K562 (cell line): ENCODE measurements at regions not wholly inside any gene's neighbourhood (a gene's known extent, or its start where the extent isn't known, plus 50 kb on each side); places are given as distances from the start of the nearest gene placed in this dataset.

Source experiments
- ATAC-seq: fragments of 200-7000 bp; cut with Tn5 transposase; 3 replicates; pipeline ENCODE4 v1.9.1; 2020; ENCODE audit warnings: moderate library complexity
- BruUV-seq: library from RNA; stranded (reverse); fragments of 400-500 nt; replicated peaks from 2 replicates; lab custom pipeline; 2021; lab: Mats Ljungman, UMichigan
- CTCF ChIA-PET: fragments of 300-600 bp; formaldehyde crosslinking; extraction: SDS; loops from one replicate; lab custom pipeline; 2021; ENCODE audit warnings: low intra/inter-chr PET ratio; lab: Yijun Ruan, JAX
- POLR2A ChIA-PET: fragments of 300-600, 350-650 bp; sonication (Branson Sonifier 250); formaldehyde crosslinking; extraction: SDS; loops from one replicate; lab custom pipeline; 2021; ENCODE audit warnings: antibody characterized with exemption, inconsistent platforms; lab: Yijun Ruan, JAX
- DNase-seq, 4 experiments: peaks; one replicate each; pipeline versions ENCODE4 v3.0.0 to v3.0.0-alpha.2; 2011 to 2018; ENCODE audit warnings: low spot score in 3 of 4, mixed read lengths in 3 of 4; ENCODE audit errors: extremely low read depth in 1 of 4
- FAIRE-seq: peaks from 2 replicates; lab custom pipeline; 2011; peaks lifted over from hg19 to GRCh38; lab: Jason Lieb, UNC
- H2AFZ ChIP-seq: 2 replicates; pipeline ENCODE4 v1.6.0; 2011; ENCODE audit warnings: low read depth, low read length, control low read depth, inconsistent platforms
- H3K27ac ChIP-seq: fragments of 200-600 bp; 3 replicates; pipeline ENCODE4 v1.8.0; 2011; ENCODE audit warnings: low read depth, mild to moderate bottlenecking, control low read depth, inconsistent platforms, low read length, moderate library complexity, mixed read lengths; ENCODE audit errors: extremely low read depth
- H3K27me3 ChIP-seq, 2 experiments: fragments of 300-600 bp in 1 of 2; 2 replicates in 1 of 2; 3 replicates in 1 of 2; pipeline versions ENCODE4 v1.6.0 to v1.8.0; 2011; ENCODE audit warnings: inconsistent platforms in 2 of 2, low read length in 2 of 2, mild to moderate bottlenecking in 1 of 2, mixed read lengths in 1 of 2, moderate library complexity in 1 of 2; ENCODE audit not compliant: control insufficient read depth in 2 of 2, insufficient read depth in 2 of 2
- H3K36me3 ChIP-seq: fragments of 300-600 bp; 3 replicates; pipeline ENCODE4 v1.8.0; 2011; ENCODE audit warnings: mild to moderate bottlenecking, low read length, inconsistent platforms; ENCODE audit not compliant: control insufficient read depth, insufficient read depth
- H3K4me1 ChIP-seq, 2 experiments: fragments of 200-600 bp in 1 of 2; replicated peaks in 1 of 2; 2 replicates in 1 of 2; 3 replicates in 1 of 2; pipeline versions ENCODE4 v1.5.1 to v1.8.0; 2011; ENCODE audit warnings: inconsistent platforms in 2 of 2, low read length in 2 of 2, mild to moderate bottlenecking in 1 of 2, mixed read lengths in 1 of 2, moderate library complexity in 1 of 2; ENCODE audit not compliant: control insufficient read depth in 2 of 2, insufficient read depth in 2 of 2
- H3K4me2 ChIP-seq: 2 replicates; pipeline ENCODE4 v1.6.1; 2011; ENCODE audit warnings: low read length, control low read depth, inconsistent platforms, mixed read lengths; ENCODE audit not compliant: insufficient read depth
- H3K4me3 ChIP-seq: fragments of 200-600 bp; sonication (generic), shearing (Covaris generic); 2 replicates; pipeline ENCODE4 v1.5.1; 2016; ENCODE audit warnings: control low read depth, inconsistent platforms
- H3K79me2 ChIP-seq: fragments of 200-600 bp; 3 replicates; pipeline ENCODE4 v1.8.0; 2011; ENCODE audit warnings: low read length, inconsistent platforms; ENCODE audit not compliant: control insufficient read depth, insufficient read depth
- H3K9ac ChIP-seq, 2 experiments: 2 replicates each; pipeline versions ENCODE4 v1.6.0 to v1.6.1; 2011; ENCODE audit warnings: low read depth in 2 of 2, low read length in 2 of 2, control low read depth in 1 of 2, inconsistent platforms in 1 of 2, mild to moderate bottlenecking in 1 of 2, mixed read lengths in 1 of 2; ENCODE audit not compliant: insufficient read depth in 1 of 2
- H3K9me1 ChIP-seq: one replicate; pipeline ENCODE4 v1.6.0; 2011; ENCODE audit warnings: inconsistent platforms, mild to moderate bottlenecking, low read length, moderate library complexity; ENCODE audit not compliant: control insufficient read depth, insufficient read depth
- H3K9me3 ChIP-seq: replicated peaks from 2 replicates; pipeline ENCODE4 v1.5.1; 2011; ENCODE audit warnings: low read depth, low read length, inconsistent platforms; ENCODE audit not compliant: control insufficient read depth, insufficient read depth
- H4K20me1 ChIP-seq: replicated peaks from 2 replicates; pipeline ENCODE4 v1.6.1; 2011; ENCODE audit warnings: low read length, inconsistent platforms, mixed read lengths; ENCODE audit not compliant: control insufficient read depth, insufficient read depth
- RBM39 ChIP-seq: fragments of 200-400 bp; formaldehyde crosslinking; optimal IDR thresholded peaks from 2 replicates; pipeline ENCODE3; 2018; ENCODE audit warnings: low read depth, low read length
- TCF15 ChIP-seq: fragments of 250-450 bp; sonication (Bioruptor Pico); IDR thresholded peaks from 2 replicates; pipeline ENCODE4 v1.8.0; 2022; ENCODE audit warnings: moderate library complexity, mild to moderate bottlenecking, inconsistent platforms
- ZNF197 ChIP-seq: fragments of 200-800 bp; sonication (Bioruptor generic); IDR thresholded peaks from 2 replicates; pipeline ENCODE4 v1.6.1; 2016; ENCODE audit warnings: low read depth, missing genetic modification characterization, missing compliant biosample characterization
- ZNF347 ChIP-seq: fragments of 450-650 bp; formaldehyde crosslinking; IDR thresholded peaks from 2 replicates; pipeline ENCODE4 v1.4.0; 2020; ENCODE audit warnings: low read depth, mild to moderate bottlenecking, moderate library complexity
- WGBS: fragments of 100-300 bp; shearing (Covaris generic); methylation state at CpG from one replicate; pipeline ENCODE4 v1.1.6; 2016; ENCODE audit warnings: low coverage, mixed read lengths; ENCODE audit not compliant: insufficient coverage; ENCODE audit errors: missing lambda C conversion rate; 5-methylcytosine and 5-hydroxymethylcytosine counted together
- in situ Hi-C: fragments of 300-500 bp; cut with MboI; formaldehyde crosslinking; loops from 4 replicates; pipeline ENCODE4 v1.15.0; 2018; ENCODE audit warnings: inconsistent platforms, mixed read lengths
- intact Hi-C: fragments of 100-400 bp; cut with micrococcal nuclease; formaldehyde crosslinking; loops from 2 replicates; pipeline ENCODE4 v1.14.2; 2022

GRCh38 chr9:87112656-87113055, 165.3 kb upstream of the GAS1 start:
- H2AFZ ChIP-seq, result no peak overlapping the region
- 2% methylated on average over 5 of the region's 5 CpGs for WGBS
- TF ChIP-seq ZNF347 (CRISPR knock-in tag), result no peak
- TF ChIP-seq TCF15, result no peak
- H3K9me3 ChIP-seq, result no peaks in the 10 kb centered on the region
- FAIRE-seq (no peak), ATAC-seq (no peak), DNase-seq (no peak)
- H3K27ac ChIP-seq, result no peak overlapping the region
- H3K36me3 ChIP-seq, result no peaks in the 10 kb centered on the region
- H3K9me1 ChIP-seq, result no peaks in the 10 kb centered on the region
- H3K4me2 ChIP-seq, result no peak overlapping the region
- ChIA-PET CTCF (no interaction called here), POLR2A (no interaction called here)
- H3K9ac ChIP-seq, result no peak overlapping the region
- intact Hi-C loops (no loop called here), in situ Hi-C loops (no loop called here)
- no TSS peak for BruUV-seq
- H4K20me1 ChIP-seq, result no peaks in the 10 kb centered on the region
- H3K27me3 ChIP-seq, result no peaks in the 10 kb centered on the region
- H3K4me1 ChIP-seq, result no peaks in the 10 kb centered on the region
- H3K4me3 ChIP-seq, result no peak overlapping the region
- H3K79me2 ChIP-seq, result no peaks in the 10 kb centered on the region

- WGBS, result 0% methylated on average over 2 of the region's 2 CpGs
- TF ChIP-seq ZNF197 (CRISPR knock-in tag), result no peak
- no peak for TF ChIP-seq RBM39
- TF ChIP-seq, all 486 proteins: peak for 0
- Histone ChIP-seq H3K27ac (no peak overlapping the region), H3K9me3 (no peaks in the 10 kb centered on the region), H3K4me2 (no peak overlapping the region), H2AFZ (no peak overlapping the region), H3K4me1 (no peaks in the 10 kb centered on the region), H3K79me2 (no peaks in the 10 kb centered on the region), H3K9ac (no peak overlapping the region), H3K27me3 (no peaks in the 10 kb centered on the region), H3K9me1 (no peaks in the 10 kb centered on the region), H3K4me3 (no peak overlapping the region), H4K20me1 (no peaks in the 10 kb centered on the region), H3K36me3 (no peaks in the 10 kb centered on the region)
- no peak for DNase-seq
- no peak for ATAC-seq
- no TSS peak for BruUV-seq
- intact Hi-C loops, result no loop called here
- no peak for FAIRE-seq
- in situ Hi-C loops, result no loop called here
- CTCF ChIA-PET, result no interaction called here
- POLR2A ChIA-PET, result no interaction called here
Measured at GRCh38 chr9:87113874-87114273, 166.6 kb upstream of the GAS1 start.
